ENCODE measurements at regions not wholly inside any gene's neighbourhood (a gene's known extent, or its start where the extent isn't known, plus 50 kb on each side); places are given as distances from the start of the nearest gene placed in this dataset.

DNA sequence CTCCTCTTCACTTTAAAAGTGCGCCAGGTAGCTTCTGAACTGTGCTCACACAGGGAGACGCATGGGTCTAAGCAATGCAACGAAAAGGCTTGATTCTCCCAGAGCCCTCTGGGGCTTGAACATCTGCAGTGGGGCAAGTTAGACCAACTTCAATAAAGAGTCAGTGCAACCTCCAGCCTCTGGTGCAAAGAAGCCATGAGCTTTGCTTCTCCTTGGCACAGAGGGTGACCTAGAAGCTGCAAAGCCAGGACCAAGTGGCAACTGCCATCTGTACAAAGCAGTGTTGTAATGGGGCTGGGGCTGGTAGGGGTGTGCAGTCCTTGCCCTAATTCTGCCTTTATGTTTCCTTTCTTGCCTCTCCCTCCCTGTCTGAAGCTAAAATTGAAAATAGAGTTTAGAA, 219.0 kb upstream of the CD96 start:
- DNase-seq (ENCODE audit: low read depth, low spot score) (no peak), ATAC-seq (no peak)
- intact Hi-C loops (cut with micrococcal nuclease; ENCODE audit: unreplicated experiment) (no loop called here), in situ Hi-C loops (cut with HindIII; ENCODE audit: low pct_unique_long_range_greater_than_20kb, low sequenced_read_pairs) (no loop called here)
- no TSS peak for BruUV-seq (replicated peaks)
- Histone ChIP-seq H3K4me1 (ENCODE audit: control insufficient read depth, insufficient read depth, low read length) (no peaks in the 10 kb centered on the region), H3K27me3 (ENCODE audit: control insufficient read depth, insufficient read depth, low read length) (no peaks in the 10 kb centered on the region), H3K27ac (ENCODE audit: low read length) (no peak overlapping the region), H3K4me3 (ENCODE audit: low read depth in 2 of 2, low read length in 2 of 2) (no peak overlapping the region), H3K36me3 (ENCODE audit: control insufficient read depth, insufficient read depth, low read length) (no peaks in the 10 kb centered on the region), H3K9me3 (ENCODE audit: control insufficient read depth, insufficient read depth, low read depth, low read length) (no peaks in the 10 kb centered on the region)
- CTCF ChIA-PET = no interaction called here
- POLR2A ChIA-PET = no interaction called here
- TF ChIP-seq SIN3A (IDR thresholded peaks at IDR 0.05; ENCODE audit: borderline replicate concordance, insufficient read depth, low read depth, low read length) (no peak), POLR2AphosphoS5 (IDR thresholded peaks at IDR 0.05; ENCODE audit: low read depth, low read length) (no peak), TCF7L2 (IDR thresholded peaks at IDR 0.05; ENCODE audit: low read depth, low read length) (no peak)
- TF ChIP-seq, protein P1, sequence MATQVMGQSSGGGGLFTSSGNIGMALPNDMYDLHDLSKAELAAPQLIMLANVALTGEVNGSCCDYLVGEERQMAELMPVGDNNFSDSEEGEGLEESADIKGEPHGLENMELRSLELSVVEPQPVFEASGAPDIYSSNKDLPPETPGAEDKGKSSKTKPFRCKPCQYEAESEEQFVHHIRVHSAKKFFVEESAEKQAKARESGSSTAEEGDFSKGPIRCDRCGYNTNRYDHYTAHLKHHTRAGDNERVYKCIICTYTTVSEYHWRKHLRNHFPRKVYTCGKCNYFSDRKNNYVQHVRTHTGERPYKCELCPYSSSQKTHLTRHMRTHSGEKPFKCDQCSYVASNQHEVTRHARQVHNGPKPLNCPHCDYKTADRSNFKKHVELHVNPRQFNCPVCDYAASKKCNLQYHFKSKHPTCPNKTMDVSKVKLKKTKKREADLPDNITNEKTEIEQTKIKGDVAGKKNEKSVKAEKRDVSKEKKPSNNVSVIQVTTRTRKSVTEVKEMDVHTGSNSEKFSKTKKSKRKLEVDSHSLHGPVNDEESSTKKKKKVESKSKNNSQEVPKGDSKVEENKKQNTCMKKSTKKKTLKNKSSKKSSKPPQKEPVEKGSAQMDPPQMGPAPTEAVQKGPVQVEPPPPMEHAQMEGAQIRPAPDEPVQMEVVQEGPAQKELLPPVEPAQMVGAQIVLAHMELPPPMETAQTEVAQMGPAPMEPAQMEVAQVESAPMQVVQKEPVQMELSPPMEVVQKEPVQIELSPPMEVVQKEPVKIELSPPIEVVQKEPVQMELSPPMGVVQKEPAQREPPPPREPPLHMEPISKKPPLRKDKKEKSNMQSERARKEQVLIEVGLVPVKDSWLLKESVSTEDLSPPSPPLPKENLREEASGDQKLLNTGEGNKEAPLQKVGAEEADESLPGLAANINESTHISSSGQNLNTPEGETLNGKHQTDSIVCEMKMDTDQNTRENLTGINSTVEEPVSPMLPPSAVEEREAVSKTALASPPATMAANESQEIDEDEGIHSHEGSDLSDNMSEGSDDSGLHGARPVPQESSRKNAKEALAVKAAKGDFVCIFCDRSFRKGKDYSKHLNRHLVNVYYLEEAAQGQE (IDR thresholded peaks at IDR 0.05; ENCODE audit: insufficient read depth in 1 of 2, low read depth in 2 of 2, low read length in 1 of 2) = no peak
- TF ChIP-seq, protein P2, sequence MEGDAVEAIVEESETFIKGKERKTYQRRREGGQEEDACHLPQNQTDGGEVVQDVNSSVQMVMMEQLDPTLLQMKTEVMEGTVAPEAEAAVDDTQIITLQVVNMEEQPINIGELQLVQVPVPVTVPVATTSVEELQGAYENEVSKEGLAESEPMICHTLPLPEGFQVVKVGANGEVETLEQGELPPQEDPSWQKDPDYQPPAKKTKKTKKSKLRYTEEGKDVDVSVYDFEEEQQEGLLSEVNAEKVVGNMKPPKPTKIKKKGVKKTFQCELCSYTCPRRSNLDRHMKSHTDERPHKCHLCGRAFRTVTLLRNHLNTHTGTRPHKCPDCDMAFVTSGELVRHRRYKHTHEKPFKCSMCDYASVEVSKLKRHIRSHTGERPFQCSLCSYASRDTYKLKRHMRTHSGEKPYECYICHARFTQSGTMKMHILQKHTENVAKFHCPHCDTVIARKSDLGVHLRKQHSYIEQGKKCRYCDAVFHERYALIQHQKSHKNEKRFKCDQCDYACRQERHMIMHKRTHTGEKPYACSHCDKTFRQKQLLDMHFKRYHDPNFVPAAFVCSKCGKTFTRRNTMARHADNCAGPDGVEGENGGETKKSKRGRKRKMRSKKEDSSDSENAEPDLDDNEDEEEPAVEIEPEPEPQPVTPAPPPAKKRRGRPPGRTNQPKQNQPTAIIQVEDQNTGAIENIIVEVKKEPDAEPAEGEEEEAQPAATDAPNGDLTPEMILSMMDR (IDR thresholded peaks at IDR 0.05) = no peak

DNA sequence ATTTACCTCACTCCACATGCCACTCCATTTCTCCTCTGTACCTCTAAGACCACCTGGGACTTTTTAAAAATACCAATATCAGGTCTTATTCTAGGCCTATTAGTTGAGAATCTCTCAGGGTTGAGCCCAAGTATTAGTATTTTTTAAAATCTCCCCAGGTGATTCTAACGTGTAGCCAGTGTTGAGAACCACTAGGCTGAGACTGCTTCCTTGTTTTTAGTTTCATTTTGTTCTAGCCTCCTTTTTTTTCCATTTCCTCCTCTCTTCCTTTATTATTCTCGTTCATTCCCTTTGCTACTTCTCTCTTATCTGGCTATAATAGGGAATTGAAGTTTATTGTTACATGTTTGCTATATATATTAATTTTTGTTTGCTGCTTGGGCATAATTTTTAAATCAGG, 217.8 kb upstream of the CD96 start:
- no TSS peak for BruUV-seq (replicated peaks)
- CTCF ChIA-PET = no interaction called here
- POLR2A ChIA-PET = no interaction called here
- H3K4me3 ChIP-seq (ENCODE audit: low read depth in 2 of 2, low read length in 2 of 2) = no peak overlapping the region
- intact Hi-C loops (cut with micrococcal nuclease; ENCODE audit: unreplicated experiment) (no loop called here), in situ Hi-C loops (cut with HindIII; ENCODE audit: low pct_unique_long_range_greater_than_20kb, low sequenced_read_pairs) (no loop called here)
- no peaks in the 10 kb centered on the region for H3K27me3 ChIP-seq (ENCODE audit: control insufficient read depth, insufficient read depth, low read length)
- no peak overlapping the region for H3K27ac ChIP-seq (ENCODE audit: low read length)
- no peak for ATAC-seq
- H3K9me3 ChIP-seq (ENCODE audit: control insufficient read depth, insufficient read depth, low read depth, low read length) = no peaks in the 10 kb centered on the region
- no peaks in the 10 kb centered on the region for H3K36me3 ChIP-seq (ENCODE audit: control insufficient read depth, insufficient read depth, low read length)
- H3K4me1 ChIP-seq (ENCODE audit: control insufficient read depth, insufficient read depth, low read length) = no peaks in the 10 kb centered on the region
- no peak for DNase-seq (ENCODE audit: low read depth, low spot score)
- TF ChIP-seq, protein P2 (IDR thresholded peaks at IDR 0.05) = no peak

DNA sequence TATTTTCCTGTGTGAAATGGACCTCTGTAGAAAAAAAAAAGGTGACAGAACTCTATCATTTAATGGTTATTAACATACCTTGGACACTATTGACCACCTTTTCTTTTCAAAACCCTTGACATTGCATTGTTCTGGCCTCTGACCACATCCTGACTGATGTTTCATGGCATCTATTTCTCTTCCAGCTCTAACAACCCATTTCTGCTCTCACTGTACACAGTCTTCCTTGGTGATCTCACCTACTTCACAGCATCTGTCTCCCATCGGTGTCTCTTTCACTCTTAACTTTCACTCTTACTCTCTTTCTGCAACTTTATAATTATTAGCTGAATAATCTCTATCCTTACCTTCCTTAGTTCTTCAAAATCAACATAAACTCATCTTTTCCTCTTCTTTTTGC, 217.4 kb upstream of the CD96 start:
- Histone ChIP-seq H3K4me3 (ENCODE audit: low read depth in 2 of 2, low read length in 2 of 2) (no peak overlapping the region), H3K9me3 (ENCODE audit: control insufficient read depth, insufficient read depth, low read depth, low read length) (no peaks in the 10 kb centered on the region), H3K27me3 (ENCODE audit: control insufficient read depth, insufficient read depth, low read length) (no peaks in the 10 kb centered on the region), H3K36me3 (ENCODE audit: control insufficient read depth, insufficient read depth, low read length) (no peaks in the 10 kb centered on the region), H3K4me1 (ENCODE audit: control insufficient read depth, insufficient read depth, low read length) (no peaks in the 10 kb centered on the region), H3K27ac (ENCODE audit: low read length) (no peak overlapping the region)
- ATAC-seq (no peak), DNase-seq (ENCODE audit: low read depth, low spot score) (no peak)
- no peak for TF ChIP-seq TCF7L2 (IDR thresholded peaks at IDR 0.05; ENCODE audit: low read depth, low read length)
- TF ChIP-seq, protein P1 (IDR thresholded peaks at IDR 0.05; ENCODE audit: insufficient read depth in 1 of 2, low read depth in 2 of 2, low read length in 1 of 2) = no peak
- no peak for TF ChIP-seq POLR2AphosphoS5 (IDR thresholded peaks at IDR 0.05; ENCODE audit: low read depth, low read length)
- TF ChIP-seq, protein P2 (IDR thresholded peaks at IDR 0.05) = no peak
- no peak for TF ChIP-seq SIN3A (IDR thresholded peaks at IDR 0.05; ENCODE audit: borderline replicate concordance, insufficient read depth, low read depth, low read length)
- CTCF ChIA-PET = no interaction called here
- intact Hi-C loops (cut with micrococcal nuclease; ENCODE audit: unreplicated experiment) (no loop called here), in situ Hi-C loops (cut with HindIII; ENCODE audit: low pct_unique_long_range_greater_than_20kb, low sequenced_read_pairs) (no loop called here)
- POLR2A ChIA-PET = no interaction called here
- BruUV-seq (replicated peaks) = no TSS peak

All from Panc1 (cell line).